ENCODE measurements at regions not wholly inside any gene's neighbourhood (a gene's known extent, or its start where the extent isn't known, plus 50 kb on each side); places are given as distances from the start of the nearest gene placed in this dataset.
"Not testable (repeated sequence)": the region's sequence is repeated elsewhere in the genome, so short reads cannot be mapped to it uniquely, and the experiment has no call there.

- TF ChIP-seq CTCF (conservative IDR thresholded peaks at IDR 0.05; ENCODE audit: low read depth, low read length): no peak
- no peak for DNase-seq (ENCODE audit: low read depth)
- H3K4me3 ChIP-seq (ENCODE audit: low read depth, low read length): no peak overlapping the region
Measured at GRCh38 chr1:65613884-65614283, 178.8 kb upstream of the PDE4B start.

- no peak for DNase-seq (ENCODE audit: low read depth)
- no peak overlapping the region for H3K4me3 ChIP-seq (ENCODE audit: low read depth, low read length)
- TF ChIP-seq CTCF (conservative IDR thresholded peaks at IDR 0.05; ENCODE audit: low read depth, low read length): no peak
Measured at GRCh38 chr1:65615859-65616258, 176.8 kb upstream of the PDE4B start.

- H3K4me3 ChIP-seq (ENCODE audit: low read depth, low read length); DNase-seq (ENCODE audit: low read depth): not testable (repeated sequence)
Measured at GRCh38 chr1:65621721-65622120, 171.0 kb upstream of the PDE4B start.

- H3K4me3 ChIP-seq (ENCODE audit: low read depth, low read length): no peak overlapping the region
- TF ChIP-seq CTCF (conservative IDR thresholded peaks at IDR 0.05; ENCODE audit: low read depth, low read length): no peak
- no peak for DNase-seq (ENCODE audit: low read depth)
Measured at GRCh38 chr1:65623895-65624294, 168.8 kb upstream of the PDE4B start.

- no peak for DNase-seq (ENCODE audit: low read depth)
- TF ChIP-seq CTCF (conservative IDR thresholded peaks at IDR 0.05; ENCODE audit: low read depth, low read length): no peak
- no peak overlapping the region for H3K4me3 ChIP-seq (ENCODE audit: low read depth, low read length)
Measured at GRCh38 chr1:65625528-65625927, 167.2 kb upstream of the PDE4B start.

- no peak overlapping the region for H3K4me3 ChIP-seq (ENCODE audit: low read depth, low read length)
- DNase-seq (ENCODE audit: low read depth): no peak
- no peak for TF ChIP-seq CTCF (conservative IDR thresholded peaks at IDR 0.05; ENCODE audit: low read depth, low read length)
Measured at GRCh38 chr1:65626003-65626402, 166.7 kb upstream of the PDE4B start.

GRCh38 chr1:65629788-65630187 is 162.9 kb upstream of the PDE4B start:
- H3K4me3 ChIP-seq (ENCODE audit: low read depth, low read length): no peak overlapping the region
- TF ChIP-seq CTCF (conservative IDR thresholded peaks at IDR 0.05; ENCODE audit: low read depth, low read length): no peak
- no peak for DNase-seq (ENCODE audit: low read depth)

- TF ChIP-seq CTCF (conservative IDR thresholded peaks at IDR 0.05; ENCODE audit: low read depth, low read length): no peak
- H3K4me3 ChIP-seq (ENCODE audit: low read depth, low read length): no peak overlapping the region
- DNase-seq (ENCODE audit: low read depth): no peak
Measured at GRCh38 chr1:65630855-65631254, 161.8 kb upstream of the PDE4B start.

All from epithelial cell of proximal tubule (primary cell).